Panc1 (cell line): ENCODE measurements at regions not wholly inside any gene's neighbourhood (a gene's known extent, or its start where the extent isn't known, plus 50 kb on each side); places are given as distances from the start of the nearest gene placed in this dataset.

ENCODE experiments used
- ATAC-seq: fragments of 200-7000 bp; cut with Tn5 transposase; 2 replicates; pipeline ENCODE4 v1.9.1; 2020; ENCODE audit warnings: mild to moderate bottlenecking, moderate library complexity
- BruUV-seq: library from RNA; stranded (reverse); fragments of 400-500 nt; replicated peaks from 2 replicates; lab custom pipeline; 2021; lab: Mats Ljungman, UMichigan
- CTCF ChIA-PET: fragments of 300-600 bp; sonication (Branson Sonifier 250); formaldehyde crosslinking; loops from one replicate; lab custom pipeline; 2022; ENCODE audit warnings: antibody characterized with exemption; lab: Charles Lee
- POLR2A ChIA-PET: fragments of 300-600 bp; sonication (Branson Sonifier 250); formaldehyde crosslinking; loops from one replicate; lab custom pipeline; 2022; ENCODE audit warnings: antibody characterized with exemption; lab: Charles Lee
- DNase-seq: peaks from one replicate; pipeline ENCODE4 v3.0.0-alpha.2; 2010; ENCODE audit warnings: low read depth, low spot score
- H3K27ac ChIP-seq: 2 replicates; pipeline ENCODE4 v1.5.1; 2011; ENCODE audit warnings: mild to moderate bottlenecking, low read length, inconsistent platforms
- H3K27me3 ChIP-seq: fragments of 200-500 bp; sonication (Bioruptor generic); 2 replicates; pipeline ENCODE4 v1.6.0; 2014; ENCODE audit warnings: low read length, inconsistent platforms; ENCODE audit not compliant: control insufficient read depth, insufficient read depth
- H3K36me3 ChIP-seq: fragments of 200-500 bp; sonication (Bioruptor generic); 2 replicates; pipeline ENCODE4 v1.5.1; 2014; ENCODE audit warnings: inconsistent platforms, mild to moderate bottlenecking, low read length, moderate library complexity; ENCODE audit not compliant: control insufficient read depth, insufficient read depth
- H3K4me1 ChIP-seq: 2 replicates; pipeline ENCODE4 v1.5.1; 2011; ENCODE audit warnings: inconsistent platforms, mild to moderate bottlenecking, low read length, moderate library complexity; ENCODE audit not compliant: control insufficient read depth, insufficient read depth
- H3K4me3 ChIP-seq, 2 experiments: 2 replicates each; pipeline ENCODE4 v1.5.1; 2011 to 2012; ENCODE audit warnings: low read depth in 2 of 2, low read length in 2 of 2, mild to moderate bottlenecking in 2 of 2, inconsistent platforms in 1 of 2, moderate library complexity in 1 of 2
- H3K9me3 ChIP-seq: fragments of 200-500 bp; sonication (Bioruptor generic); 2 replicates; pipeline ENCODE4 v1.5.1; 2014; ENCODE audit warnings: low read depth, mild to moderate bottlenecking, inconsistent platforms, low read length, moderate library complexity; ENCODE audit not compliant: control insufficient read depth, insufficient read depth
- CTCF ChIP-seq: fragments of 450-650 bp; IDR thresholded peaks from 2 replicates; pipeline ENCODE4 v1.5.1; 2017; ENCODE audit warnings: mild to moderate bottlenecking
- POLR2AphosphoS5 ChIP-seq: IDR thresholded peaks from 2 replicates; pipeline ENCODE4 v1.6.1; 2012; ENCODE audit warnings: mild to moderate bottlenecking, low read depth, low read length, moderate library complexity
- REST ChIP-seq, 2 experiments: IDR thresholded peaks; 2 replicates each; pipeline ENCODE4 v1.6.1; 2011 to 2012; ENCODE audit warnings: low read depth in 2 of 2, control low read depth in 1 of 2, low read length in 1 of 2, mild to moderate bottlenecking in 1 of 2, moderate library complexity in 1 of 2; ENCODE audit not compliant: insufficient read depth in 1 of 2
- SIN3A ChIP-seq: IDR thresholded peaks from 2 replicates; pipeline ENCODE4 v1.6.1; 2012; ENCODE audit warnings: low read depth, mild to moderate bottlenecking, low read length, moderate library complexity, borderline replicate concordance; ENCODE audit not compliant: insufficient read depth
- TCF7L2 ChIP-seq: IDR thresholded peaks from 2 replicates; pipeline ENCODE4 v1.6.1; 2011; ENCODE audit warnings: mild to moderate bottlenecking, low read depth, low read length, inconsistent platforms
- in situ Hi-C: cut with HindIII; loops from 2 replicates; pipeline ENCODE4 v1.10.0; 2016; ENCODE audit warnings: low sequenced_read_pairs, low pct_unique_long_range_greater_than_20kb
- intact Hi-C: fragments of 100-400 bp; cut with micrococcal nuclease; formaldehyde crosslinking; loops from one replicate; pipeline ENCODE4 v1.10.0; 2022; ENCODE audit not compliant: unreplicated experiment

DNA sequence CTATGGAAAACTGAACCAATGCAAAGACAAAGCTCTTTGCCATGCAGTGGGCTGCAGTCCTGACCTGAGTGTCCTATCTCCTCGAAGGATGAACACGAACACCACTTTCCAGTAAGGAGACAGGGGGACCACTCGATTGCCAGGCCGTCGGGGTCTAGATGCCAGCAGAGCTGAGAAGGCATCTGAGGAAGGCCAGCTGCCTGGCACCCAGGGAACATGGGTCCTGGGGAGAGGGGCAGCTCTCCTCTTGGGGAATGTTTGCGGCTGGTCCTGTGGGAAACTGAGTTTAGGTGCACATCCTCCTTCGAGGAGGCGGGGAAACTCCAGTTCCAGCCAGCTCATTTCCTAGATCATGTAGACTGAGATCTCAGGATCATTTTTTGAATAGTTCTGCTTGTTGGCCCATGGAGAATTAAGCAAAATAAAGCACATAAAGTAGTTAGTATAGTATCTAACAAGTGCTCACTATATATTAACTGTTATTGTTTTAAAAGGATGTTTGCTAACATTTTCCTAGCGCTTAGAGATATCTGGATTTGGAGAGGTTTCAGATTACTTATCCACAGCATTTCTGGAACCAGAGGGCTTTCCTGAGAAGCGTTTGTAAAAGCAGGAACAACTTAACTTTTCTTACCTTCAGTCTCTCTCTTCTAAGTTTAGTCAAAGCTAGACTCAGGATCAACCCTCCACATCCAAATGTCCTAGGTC, 225.3 kb upstream of the FOXQ1 start:
- CTCF ChIA-PET = no interaction called here
- Histone ChIP-seq H3K27me3 (no peaks in the 10 kb centered on the region), H3K36me3 (no peaks in the 10 kb centered on the region), H3K4me1 (no peaks in the 10 kb centered on the region), H3K9me3 (no peaks in the 10 kb centered on the region), H3K27ac (no peak overlapping the region), H3K4me3 (no peak overlapping the region)
- POLR2A ChIA-PET = no interaction called here
- TF ChIP-seq TCF7L2 = no peak
- TF ChIP-seq SIN3A = no peak
- no peak for TF ChIP-seq CTCF
- TF ChIP-seq POLR2AphosphoS5 = no peak
- TF ChIP-seq REST (IDR thresholded peaks at IDR 0.05; ENCODE audit: insufficient read depth in 1 of 2, low read depth in 2 of 2, low read length in 1 of 2) = no peak
- BruUV-seq = no TSS peak
- intact Hi-C loops = no loop called here
- DNase-seq (no peak), ATAC-seq (no peak)
- in situ Hi-C loops = no loop called here

- ATAC-seq (no peak), DNase-seq (no peak)
- Histone ChIP-seq H3K27ac (no peak overlapping the region), H3K4me1 (no peaks in the 10 kb centered on the region), H3K36me3 (no peaks in the 10 kb centered on the region), H3K9me3 (no peaks in the 10 kb centered on the region), H3K4me3 (no peak overlapping the region), H3K27me3 (no peaks in the 10 kb centered on the region)
- TF ChIP-seq REST (IDR thresholded peaks at IDR 0.05; ENCODE audit: insufficient read depth in 1 of 2, low read depth in 2 of 2, low read length in 1 of 2) (no peak), CTCF (no peak), SIN3A (no peak), TCF7L2 (no peak), POLR2AphosphoS5 (no peak)
- intact Hi-C loops (no loop called here), in situ Hi-C loops (no loop called here)
- ChIA-PET CTCF (no interaction called here), POLR2A (interaction anchor here (0.6 kb wide), 1 partner anchor 15 kb away, joined by 4 read pairs; no protein-coding TSS in a partner anchor)
- no TSS peak for BruUV-seq
Measured at GRCh38 chr6:1082285-1082935, 229.5 kb upstream of the FOXQ1 start.
